OCI-LY3 (cell line): ENCODE measurements at regions not wholly inside any gene's neighbourhood (a gene's known extent, or its start where the extent isn't known, plus 50 kb on each side); places are given as distances from the start of the nearest gene placed in this dataset.

Experiments used
- H2AFZ ChIP-seq: fragments of 200-600, 300-600 bp; shearing (Covaris generic); 2 replicates; pipeline ENCODE4 v1.6.0; 2014; ENCODE audit warnings: antibody characterized with exemption, low read depth, low read length
- H3K27ac ChIP-seq: fragments of 200-600, 300-600 bp; sonication (generic); 2 replicates; pipeline ENCODE4 v1.5.1; 2014; ENCODE audit warnings: mild to moderate bottlenecking, low read length, moderate library complexity, mixed read lengths
- H3K27me3 ChIP-seq: fragments of 200-600, 300-600 bp; sonication (generic); 2 replicates; pipeline ENCODE4 v1.6.1; 2014; ENCODE audit warnings: low read depth, low read length, mixed read lengths
- H3K36me3 ChIP-seq: fragments of 200-600, 300-600 bp; sonication (generic); replicated peaks from 2 replicates; pipeline ENCODE3; 2014; ENCODE audit warnings: low read depth, low read length, mixed read lengths
- H3K4me1 ChIP-seq: fragments of 300-600, 200-600 bp; sonication (generic); 2 replicates; pipeline ENCODE4 v1.6.1; 2014; ENCODE audit warnings: low read length, mixed read lengths
- H3K4me2 ChIP-seq: fragments of 200-600, 300-600 bp; sonication (generic); 2 replicates; pipeline ENCODE4 v1.6.1; 2014; ENCODE audit warnings: low read length, mixed read lengths
- H3K4me3 ChIP-seq: fragments of 300-600, 200-600 bp; sonication (generic); 2 replicates; pipeline ENCODE4 v1.5.1; 2014; ENCODE audit warnings: antibody characterized with exemption, mild to moderate bottlenecking, low read length, moderate library complexity
- H3K79me2 ChIP-seq: fragments of 300-600, 200-600 bp; shearing (Covaris generic); 2 replicates; pipeline ENCODE4 v1.6.1; 2014; ENCODE audit warnings: mild to moderate bottlenecking, low read length, mixed read lengths
- H3K9ac ChIP-seq: fragments of 300-600, 200-600 bp; shearing (Covaris generic); 2 replicates; pipeline ENCODE4 v1.6.0; 2014; ENCODE audit warnings: mild to moderate bottlenecking, low read length, moderate library complexity
- H3K9me3 ChIP-seq: fragments of 200-600, 300-600 bp; shearing (Covaris generic); 2 replicates; pipeline ENCODE4 v1.6.1; 2014; ENCODE audit warnings: low read length, mixed read lengths; ENCODE audit not compliant: insufficient read depth
- H4K20me1 ChIP-seq: fragments of 200-600, 300-600 bp; sonication (generic); 2 replicates; pipeline ENCODE4 v1.6.1; 2016; ENCODE audit warnings: low read length, mixed read lengths; ENCODE audit not compliant: insufficient read depth
- CTCF ChIP-seq: fragments of 200-600, 300-600 bp; sonication (generic); IDR thresholded peaks from 2 replicates; pipeline ENCODE4 v1.5.1; 2014; ENCODE audit warnings: antibody characterized with exemption, low read length, low read depth
- EZH2phosphoT487 ChIP-seq: fragments of 200-600 bp; shearing (Covaris generic); IDR thresholded peaks from 2 replicates; pipeline ENCODE4 v1.6.1; 2018; ENCODE audit warnings: antibody characterized with exemption, mixed run types, low read depth

- Histone ChIP-seq H4K20me1 (no peaks in the 10 kb centered on the region), H3K4me2 (no peak overlapping the region), H3K4me1 (no peaks in the 10 kb centered on the region), H3K9me3 (no peaks in the 10 kb centered on the region), H3K4me3 (no peak overlapping the region), H2AFZ (no peak overlapping the region), H3K36me3 (no peaks in the 10 kb centered on the region), H3K9ac (no peak overlapping the region), H3K79me2 (no peaks in the 10 kb centered on the region), H3K27me3 (no peaks in the 10 kb centered on the region), H3K27ac (no peak overlapping the region)
- TF ChIP-seq EZH2phosphoT487 (no peak), CTCF (no peak)
Measured at GRCh38 chr10:131681656-131682055, 219.2 kb upstream of the PPP2R2D start.

- no peaks in the 10 kb centered on the region for H3K36me3 ChIP-seq
- no peak overlapping the region for H3K4me3 ChIP-seq
- TF ChIP-seq CTCF (no peak), EZH2phosphoT487 (no peak)
Measured at GRCh38 chr10:131682271-131682962, 218.4 kb upstream of the PPP2R2D start.

GRCh38 chr10:131683281-131683861, 217.4 kb upstream of the PPP2R2D start:
- Histone ChIP-seq H3K4me3 (no peak overlapping the region), H2AFZ (no peak overlapping the region), H3K27ac (no peak overlapping the region), H3K9me3 (no peaks in the 10 kb centered on the region), H3K36me3 (no peaks in the 10 kb centered on the region), H3K27me3 (no peaks in the 10 kb centered on the region), H3K79me2 (no peaks in the 10 kb centered on the region), H3K4me1 (no peaks in the 10 kb centered on the region), H3K4me2 (no peak overlapping the region), H4K20me1 (no peaks in the 10 kb centered on the region), H3K9ac (no peak overlapping the region)
- no peak for TF ChIP-seq EZH2phosphoT487
- no peak for TF ChIP-seq CTCF

More at GRCh38 chr10:131682271-131682962, 218.4 kb upstream of the PPP2R2D start:
- Histone ChIP-seq H3K79me2 (no peaks in the 10 kb centered on the region), H3K9me3 (no peaks in the 10 kb centered on the region), H3K4me2 (no peak overlapping the region), H2AFZ (no peak overlapping the region), H3K27ac (no peak overlapping the region), H3K27me3 (no peaks in the 10 kb centered on the region), H3K4me1 (no peaks in the 10 kb centered on the region), H3K9ac (no peak overlapping the region), H4K20me1 (no peaks in the 10 kb centered on the region)

GRCh38 chr10:131683941-131684340, 216.9 kb upstream of the PPP2R2D start:
- H3K79me2 ChIP-seq, result no peaks in the 10 kb centered on the region
- H3K4me2 ChIP-seq, result no peak overlapping the region
- no peaks in the 10 kb centered on the region for H4K20me1 ChIP-seq
- TF ChIP-seq CTCF, result no peak
- TF ChIP-seq EZH2phosphoT487, result no peak
- no peak overlapping the region for H3K27ac ChIP-seq
- H3K36me3 ChIP-seq, result no peaks in the 10 kb centered on the region
- no peak overlapping the region for H3K9ac ChIP-seq
- no peaks in the 10 kb centered on the region for H3K9me3 ChIP-seq
- no peaks in the 10 kb centered on the region for H3K27me3 ChIP-seq
- no peak overlapping the region for H3K4me3 ChIP-seq
- H3K4me1 ChIP-seq, result no peaks in the 10 kb centered on the region
- H2AFZ ChIP-seq, result no peak overlapping the region
